ENCODE measurements at regions not wholly inside any gene's neighbourhood (a gene's known extent, or its start where the extent isn't known, plus 50 kb on each side); places are given as distances from the start of the nearest gene placed in this dataset.
"Not testable (repeated sequence)": the region's sequence is repeated elsewhere in the genome, so short reads cannot be mapped to it uniquely, and the experiment has no call there.

DNA sequence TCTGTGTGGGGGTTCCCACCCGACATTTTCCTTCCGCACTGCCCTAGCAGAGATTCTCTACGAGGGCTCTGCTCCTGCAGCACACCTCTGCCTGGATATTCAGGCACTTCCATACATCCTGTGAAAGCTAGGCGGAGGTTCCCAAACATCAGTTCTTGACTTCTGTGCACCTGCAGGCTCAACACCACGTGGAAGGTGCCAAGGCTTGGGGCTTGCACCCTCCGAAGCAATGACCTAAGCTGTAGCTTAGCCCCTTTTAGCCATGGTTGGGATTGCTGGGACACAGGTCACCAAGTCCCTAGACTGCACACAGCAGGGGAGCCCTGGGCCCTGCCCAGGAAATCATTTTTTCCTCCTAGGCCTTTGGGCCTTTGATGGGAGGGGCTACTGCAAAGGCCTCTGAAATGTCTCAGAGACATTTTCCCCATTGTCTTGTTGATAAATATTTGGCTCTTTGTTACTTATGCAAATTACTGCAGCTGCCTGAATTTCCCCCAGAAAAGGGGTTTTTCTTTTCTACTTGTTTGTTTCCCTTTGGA lies 1004.8 kb downstream of the OLFM4 start:
- H3K36me3 ChIP-seq: no peaks in the 10 kb centered on the region
- TF ChIP-seq, protein P1, sequence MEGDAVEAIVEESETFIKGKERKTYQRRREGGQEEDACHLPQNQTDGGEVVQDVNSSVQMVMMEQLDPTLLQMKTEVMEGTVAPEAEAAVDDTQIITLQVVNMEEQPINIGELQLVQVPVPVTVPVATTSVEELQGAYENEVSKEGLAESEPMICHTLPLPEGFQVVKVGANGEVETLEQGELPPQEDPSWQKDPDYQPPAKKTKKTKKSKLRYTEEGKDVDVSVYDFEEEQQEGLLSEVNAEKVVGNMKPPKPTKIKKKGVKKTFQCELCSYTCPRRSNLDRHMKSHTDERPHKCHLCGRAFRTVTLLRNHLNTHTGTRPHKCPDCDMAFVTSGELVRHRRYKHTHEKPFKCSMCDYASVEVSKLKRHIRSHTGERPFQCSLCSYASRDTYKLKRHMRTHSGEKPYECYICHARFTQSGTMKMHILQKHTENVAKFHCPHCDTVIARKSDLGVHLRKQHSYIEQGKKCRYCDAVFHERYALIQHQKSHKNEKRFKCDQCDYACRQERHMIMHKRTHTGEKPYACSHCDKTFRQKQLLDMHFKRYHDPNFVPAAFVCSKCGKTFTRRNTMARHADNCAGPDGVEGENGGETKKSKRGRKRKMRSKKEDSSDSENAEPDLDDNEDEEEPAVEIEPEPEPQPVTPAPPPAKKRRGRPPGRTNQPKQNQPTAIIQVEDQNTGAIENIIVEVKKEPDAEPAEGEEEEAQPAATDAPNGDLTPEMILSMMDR (IDR thresholded peaks at IDR 0.05): no peak
- no peak for TF ChIP-seq POLR2A (IDR thresholded peaks at IDR 0.05)
- TF ChIP-seq EP300 (IDR thresholded peaks at IDR 0.05): no peak
- H3K27me3 ChIP-seq: no peaks in the 10 kb centered on the region
- no peaks in the 10 kb centered on the region for H3K4me1 ChIP-seq
- 85 to 95% methylated on average over 6 of the region's 6 CpGs for WGBS, 2 donors
- H3K4me3 ChIP-seq: no peak overlapping the region
- no peak for DNase-seq (ENCODE audit: low spot score in 2 of 2)
- H3K9me3 ChIP-seq: peaks cover 0 to 6% (median 0%) of the 10 kb centered on the region in 4 donors
- H3K27ac ChIP-seq: no peak overlapping the region

DNA sequence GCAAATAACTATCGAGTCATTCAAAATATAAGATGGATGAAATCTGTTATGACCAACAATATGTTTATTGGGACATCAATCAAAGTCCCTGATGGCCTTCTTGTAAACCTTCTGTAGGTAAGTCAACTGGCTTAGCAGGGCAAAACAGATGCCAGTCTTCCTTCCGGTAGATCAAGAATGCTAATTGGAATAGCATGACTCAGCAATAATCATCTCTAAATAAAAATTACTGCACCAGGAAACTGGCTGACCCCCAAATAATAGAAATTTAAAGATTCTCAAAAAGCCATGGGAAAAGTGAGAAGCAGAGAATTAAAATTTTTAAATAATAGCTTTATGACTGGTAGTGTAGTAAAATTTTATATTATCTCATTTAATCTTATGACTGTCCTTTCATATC lies 1005.4 kb downstream of the OLFM4 start:
- Histone ChIP-seq H3K27ac (no peak overlapping the region), H3K4me1 (no peaks in the 10 kb centered on the region), H3K4me3 (no peak overlapping the region), H3K27me3 (no peaks in the 10 kb centered on the region), H3K9me3 (peaks cover 0 to 6% (median 0%) of the 10 kb centered on the region in 4 donors), H3K36me3 (no peaks in the 10 kb centered on the region)
- 94 to 97% methylated on average over 2 of the region's 2 CpGs for WGBS, 2 donors
- no peak for DNase-seq (ENCODE audit: low spot score in 2 of 2)
- TF ChIP-seq POLR2A (IDR thresholded peaks at IDR 0.05) (no peak), EP300 (IDR thresholded peaks at IDR 0.05) (no peak)
- TF ChIP-seq, protein P1 (IDR thresholded peaks at IDR 0.05): no peak

DNA sequence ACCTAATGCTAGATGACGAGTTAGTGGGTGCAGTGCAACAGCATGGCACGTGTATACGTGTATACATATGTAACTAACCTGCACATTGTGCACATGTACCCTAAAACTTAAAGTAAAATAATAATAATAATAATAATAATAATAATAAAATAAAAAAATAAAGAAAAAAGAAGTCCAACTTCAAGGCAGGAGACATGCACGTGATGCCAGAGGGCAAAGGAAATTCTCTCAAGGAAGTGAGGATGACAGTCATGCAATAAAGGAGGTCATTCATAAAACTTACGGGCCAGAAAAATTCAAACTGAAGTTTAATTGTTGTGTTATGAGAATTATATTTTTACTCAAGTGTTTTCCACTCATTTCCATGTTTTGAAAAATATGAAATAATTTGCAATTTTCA lies 1028.8 kb downstream of the OLFM4 start:
- H3K27me3 ChIP-seq; H3K9me3 ChIP-seq; H3K4me3 ChIP-seq; H3K27ac ChIP-seq; H3K36me3 ChIP-seq; DNase-seq (ENCODE audit: low spot score in 2 of 2); H3K4me1 ChIP-seq: not testable (repeated sequence)
- 72 to 79% methylated on average over 5 of the region's 5 CpGs for WGBS, 2 donors

DNA sequence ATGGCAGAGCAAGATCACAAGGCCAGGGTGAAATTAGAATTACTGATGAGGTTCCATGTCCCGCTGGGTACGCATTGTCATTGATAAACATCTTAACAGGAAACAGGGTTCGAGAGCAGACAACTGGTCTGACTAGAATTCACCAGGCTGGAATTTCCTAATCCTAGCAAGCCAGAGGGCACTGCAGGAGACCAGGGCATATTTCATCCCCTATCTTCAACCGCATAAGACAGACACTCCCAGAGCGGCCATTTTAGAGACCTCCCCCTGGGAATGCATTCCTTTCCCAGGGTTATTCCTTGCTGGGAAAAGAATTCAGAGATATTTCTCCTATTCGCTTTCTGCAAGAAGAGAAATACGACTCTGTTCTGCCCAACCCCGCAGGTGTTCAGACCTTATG lies 1041.3 kb downstream of the OLFM4 start:
- H3K27ac ChIP-seq: not testable (repeated sequence)
- 79 to 83% methylated on average over 8 of the region's 8 CpGs for WGBS, 2 donors
- H3K9me3 ChIP-seq: peaks cover 0 to 18% (median 1%) of the 10 kb centered on the region in 4 donors

DNA sequence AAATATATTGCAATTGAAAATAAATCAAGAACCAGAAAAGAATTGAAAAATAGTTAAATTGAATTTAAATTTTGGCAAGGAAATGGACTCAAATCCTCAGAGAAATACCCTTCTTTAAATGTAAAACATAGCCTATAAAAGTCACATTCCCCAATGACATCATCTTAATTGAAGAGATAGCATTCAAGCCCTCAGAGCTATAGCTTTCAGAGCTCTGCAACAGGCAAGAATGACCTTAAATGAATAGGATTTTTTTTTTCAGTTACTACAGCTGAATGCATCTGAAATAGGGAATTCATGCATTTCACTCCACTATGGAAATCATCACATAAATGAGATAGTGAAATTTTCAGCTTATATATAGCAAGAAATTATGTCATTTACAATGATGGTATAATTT lies 1049.0 kb downstream of the OLFM4 start:
- DNase-seq (ENCODE audit: low spot score in 2 of 2): no peak
- Histone ChIP-seq H3K36me3 (no peaks in the 10 kb centered on the region), H3K9me3 (peaks cover 0 to 16% (median 0%) of the 10 kb centered on the region in 4 donors), H3K27ac (no peak overlapping the region), H3K4me1 (no peaks in the 10 kb centered on the region), H3K4me3 (no peak overlapping the region), H3K27me3 (no peaks in the 10 kb centered on the region)
- no peak for TF ChIP-seq EP300 (IDR thresholded peaks at IDR 0.05)
- TF ChIP-seq POLR2A (IDR thresholded peaks at IDR 0.05): no peak
- TF ChIP-seq, protein P1 (IDR thresholded peaks at IDR 0.05): no peak

More for the DNA sequence above, 1041.3 kb downstream of the OLFM4 start:
- not testable (repeated sequence) for H3K27me3 ChIP-seq; H3K4me3 ChIP-seq; H3K36me3 ChIP-seq; H3K4me1 ChIP-seq; DNase-seq (ENCODE audit: low spot score in 2 of 2)

DNA sequence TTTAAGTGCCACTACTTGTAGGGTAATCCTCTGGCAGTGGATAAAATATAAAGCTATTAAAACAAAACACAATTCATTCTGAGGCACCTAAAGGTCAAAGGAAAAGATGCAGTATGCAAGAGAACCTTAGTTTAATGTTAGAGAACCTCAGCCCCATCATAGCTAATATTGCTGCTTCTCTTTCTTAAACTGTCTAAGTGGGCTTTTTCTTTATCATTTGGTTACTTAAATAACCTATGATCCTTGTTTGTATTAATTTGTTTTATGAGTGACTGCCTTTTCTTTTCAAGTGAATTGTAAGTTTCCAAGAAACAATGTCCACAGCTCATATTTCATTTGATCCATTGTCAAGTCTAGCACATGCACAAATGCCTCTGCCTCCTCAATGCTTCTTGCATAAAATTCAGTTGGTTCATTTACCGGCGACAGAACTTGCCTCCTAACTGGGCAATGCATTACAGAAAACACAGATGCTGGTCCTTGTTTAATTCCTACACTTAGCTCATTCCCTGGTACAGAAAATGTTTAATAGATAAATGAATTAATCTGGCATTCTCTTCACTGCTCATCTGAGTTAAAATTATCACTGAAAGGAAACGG lies 1049.8 kb downstream of the OLFM4 start:
- Histone ChIP-seq H3K36me3 (no peaks in the 10 kb centered on the region), H3K4me1 (no peaks in the 10 kb centered on the region), H3K27ac (no peak overlapping the region), H3K4me3 (no peak overlapping the region), H3K9me3 (peaks cover 0 to 18% (median 0%) of the 10 kb centered on the region in 4 donors), H3K27me3 (no peaks in the 10 kb centered on the region)
- no peak for DNase-seq (ENCODE audit: low spot score in 2 of 2)
- 32 to 40% methylated on average over 3 of the region's 3 CpGs for WGBS, 2 donors
- TF ChIP-seq EP300 (IDR thresholded peaks at IDR 0.05) (no peak), POLR2A (IDR thresholded peaks at IDR 0.05) (no peak)
- TF ChIP-seq, protein P1 (IDR thresholded peaks at IDR 0.05): no peak

DNA sequence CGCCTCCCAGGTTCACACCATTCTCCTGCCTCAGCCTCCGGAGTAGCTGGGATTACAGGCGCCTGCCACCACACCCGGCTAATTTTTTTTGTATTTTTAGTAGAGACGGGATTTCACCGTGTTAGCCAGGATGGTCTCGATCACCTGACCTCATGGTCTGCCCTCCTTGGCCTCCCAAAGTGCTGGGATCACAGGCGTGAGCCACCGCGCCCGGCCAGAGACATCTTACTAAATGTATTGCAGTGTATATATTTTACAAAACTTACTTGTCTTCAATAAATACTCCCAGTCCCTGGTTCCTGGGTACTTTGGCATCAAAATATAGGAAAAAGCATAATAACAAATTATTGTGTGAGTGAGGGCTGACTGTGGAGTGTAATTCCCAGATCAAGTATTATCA lies 1053.7 kb downstream of the OLFM4 start:
- H3K4me1 ChIP-seq; H3K4me3 ChIP-seq; DNase-seq (ENCODE audit: low spot score in 2 of 2); H3K27me3 ChIP-seq; H3K27ac ChIP-seq; H3K36me3 ChIP-seq: not testable (repeated sequence)
- 88 to 90% methylated on average over 11 of the region's 11 CpGs for WGBS, 2 donors
- H3K9me3 ChIP-seq: peaks cover 0 to 18% (median 0%) of the 10 kb centered on the region in 4 donors

Measured in tibial nerve (tissue), 4 donors.